ENCODE measurements at regions not wholly inside any gene's neighbourhood (a gene's known extent, or its start where the extent isn't known, plus 50 kb on each side); places are given as distances from the start of the nearest gene placed in this dataset.

DNA sequence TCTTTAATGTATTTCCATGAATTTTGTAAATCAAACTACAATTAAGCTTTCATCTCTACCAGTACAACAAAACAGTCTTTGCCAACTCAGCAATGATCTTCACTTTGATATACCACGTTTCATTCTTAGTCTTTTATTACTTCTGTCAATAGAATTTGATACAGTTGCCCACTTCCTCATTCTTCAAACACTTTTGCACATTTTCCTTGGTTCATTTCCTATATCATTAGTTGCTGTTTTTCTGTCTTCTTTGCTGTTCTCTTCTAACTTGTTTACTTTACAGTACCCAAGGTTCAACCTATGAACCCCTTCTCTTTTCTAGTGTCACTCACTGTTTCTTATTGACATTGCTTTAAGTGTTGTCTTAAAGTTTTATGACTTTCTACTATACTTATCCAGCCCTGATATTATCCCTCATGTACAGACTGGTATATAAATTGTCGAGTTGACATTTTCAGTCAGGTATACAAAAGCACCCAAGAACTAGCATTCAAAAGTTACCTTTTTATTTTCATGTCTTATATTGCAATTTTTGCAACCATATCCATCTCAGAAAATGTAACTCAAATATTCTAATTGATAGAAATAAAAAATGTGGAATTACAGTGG lies 903.1 kb downstream of the NSUN3 start:
- TF ChIP-seq, protein P1, sequence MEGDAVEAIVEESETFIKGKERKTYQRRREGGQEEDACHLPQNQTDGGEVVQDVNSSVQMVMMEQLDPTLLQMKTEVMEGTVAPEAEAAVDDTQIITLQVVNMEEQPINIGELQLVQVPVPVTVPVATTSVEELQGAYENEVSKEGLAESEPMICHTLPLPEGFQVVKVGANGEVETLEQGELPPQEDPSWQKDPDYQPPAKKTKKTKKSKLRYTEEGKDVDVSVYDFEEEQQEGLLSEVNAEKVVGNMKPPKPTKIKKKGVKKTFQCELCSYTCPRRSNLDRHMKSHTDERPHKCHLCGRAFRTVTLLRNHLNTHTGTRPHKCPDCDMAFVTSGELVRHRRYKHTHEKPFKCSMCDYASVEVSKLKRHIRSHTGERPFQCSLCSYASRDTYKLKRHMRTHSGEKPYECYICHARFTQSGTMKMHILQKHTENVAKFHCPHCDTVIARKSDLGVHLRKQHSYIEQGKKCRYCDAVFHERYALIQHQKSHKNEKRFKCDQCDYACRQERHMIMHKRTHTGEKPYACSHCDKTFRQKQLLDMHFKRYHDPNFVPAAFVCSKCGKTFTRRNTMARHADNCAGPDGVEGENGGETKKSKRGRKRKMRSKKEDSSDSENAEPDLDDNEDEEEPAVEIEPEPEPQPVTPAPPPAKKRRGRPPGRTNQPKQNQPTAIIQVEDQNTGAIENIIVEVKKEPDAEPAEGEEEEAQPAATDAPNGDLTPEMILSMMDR (IDR thresholded peaks at IDR 0.05), result no peak
- intact Hi-C loops (cut with DNase I), result no loop called here
- no peaks in the 10 kb centered on the region for H3K27me3 ChIP-seq (ENCODE audit: insufficient read depth in 3 of 3, low read length in 2 of 3)

DNA sequence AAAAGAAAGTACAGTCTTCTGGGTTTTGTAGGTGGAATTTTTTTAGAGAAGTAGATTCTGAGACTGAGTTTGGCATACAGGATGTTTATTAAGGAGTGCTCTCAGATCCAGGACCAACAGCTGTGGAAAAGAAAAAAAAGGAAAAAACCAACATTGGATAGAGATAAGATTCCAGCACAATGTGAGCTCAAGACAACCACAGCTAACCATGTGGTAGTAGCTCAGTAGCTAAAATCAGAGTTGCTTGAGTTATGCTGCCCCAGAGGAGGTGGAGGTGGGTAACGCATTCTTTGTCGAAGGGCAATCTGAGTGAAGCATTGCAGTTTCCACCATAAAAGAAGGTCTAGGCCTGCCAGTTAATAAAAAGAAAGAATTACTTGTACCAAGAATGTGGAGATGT lies 904.3 kb downstream of the NSUN3 start:
- H3K4me3 ChIP-seq, result no peak overlapping the region
- TF ChIP-seq, protein P1 (IDR thresholded peaks at IDR 0.05), result no peak
- H3K27me3 ChIP-seq (ENCODE audit: insufficient read depth in 3 of 3, low read length in 2 of 3), result peaks cover 0 to 2% (median 0%) of the 10 kb centered on the region in 3 donors
- no peak for DNase-seq
- H3K9me3 ChIP-seq, result peaks cover 12% of the 10 kb centered on the region
- WGBS, 3 donors, result 77 to 86% (median 85%) methylated on average over 2 of the region's 2 CpGs
- no peak for ATAC-seq
- intact Hi-C loops (cut with DNase I), result no loop called here
- no peak overlapping the region for H3K27ac ChIP-seq
- no peaks in the 10 kb centered on the region for H3K4me1 ChIP-seq
- no peaks in the 10 kb centered on the region for H3K36me3 ChIP-seq (ENCODE audit: insufficient read depth in 1 of 2, low read depth in 1 of 2)

More for the DNA sequence above, 903.1 kb downstream of the NSUN3 start:
- Histone ChIP-seq H3K4me1 (no peaks in the 10 kb centered on the region), H3K9me3 (peaks cover 12% of the 10 kb centered on the region), H3K27ac (no peak overlapping the region), H3K4me3 (no peak overlapping the region), H3K36me3 (ENCODE audit: insufficient read depth in 1 of 2, low read depth in 1 of 2) (no peaks in the 10 kb centered on the region)
- no peak for DNase-seq
- no peak for ATAC-seq
- 29 to 36% (median 36%) methylated on average over 2 of the region's 2 CpGs for WGBS, 3 donors

DNA sequence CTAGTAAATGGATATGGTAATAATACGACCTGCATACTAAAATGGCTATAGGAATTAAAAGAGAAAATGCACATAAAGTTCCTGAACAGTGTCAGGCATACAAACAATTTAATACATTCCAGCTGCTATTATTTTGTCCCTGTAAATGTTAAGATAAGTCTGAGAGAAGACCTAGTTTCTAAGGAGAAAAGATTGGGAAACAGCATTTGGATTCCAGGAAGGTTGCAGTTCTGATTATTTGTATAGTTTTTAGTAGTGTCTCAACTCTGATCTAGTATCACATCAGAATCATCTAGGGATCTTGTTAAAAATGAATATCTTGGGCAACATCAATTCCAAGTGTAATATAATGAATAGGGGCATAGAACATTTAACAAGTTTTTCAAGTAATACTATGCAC lies 905.7 kb downstream of the NSUN3 start:
- H3K9me3 ChIP-seq, result peaks cover 12% of the 10 kb centered on the region
- 59 to 77% (median 59%) methylated on average over 1 of the region's 1 CpG for WGBS, 3 donors
- H3K4me1 ChIP-seq, result no peaks in the 10 kb centered on the region
- no peak for ATAC-seq
- TF ChIP-seq, protein P1 (IDR thresholded peaks at IDR 0.05), result no peak
- no peak overlapping the region for H3K4me3 ChIP-seq
- peaks cover 0 to 2% (median 0%) of the 10 kb centered on the region in 3 donors for H3K27me3 ChIP-seq (ENCODE audit: insufficient read depth in 3 of 3, low read length in 2 of 3)
- DNase-seq, result no peak
- H3K36me3 ChIP-seq (ENCODE audit: insufficient read depth in 1 of 2, low read depth in 1 of 2), result no peaks in the 10 kb centered on the region
- intact Hi-C loops (cut with DNase I), result no loop called here
- H3K27ac ChIP-seq, result no peak overlapping the region

DNA sequence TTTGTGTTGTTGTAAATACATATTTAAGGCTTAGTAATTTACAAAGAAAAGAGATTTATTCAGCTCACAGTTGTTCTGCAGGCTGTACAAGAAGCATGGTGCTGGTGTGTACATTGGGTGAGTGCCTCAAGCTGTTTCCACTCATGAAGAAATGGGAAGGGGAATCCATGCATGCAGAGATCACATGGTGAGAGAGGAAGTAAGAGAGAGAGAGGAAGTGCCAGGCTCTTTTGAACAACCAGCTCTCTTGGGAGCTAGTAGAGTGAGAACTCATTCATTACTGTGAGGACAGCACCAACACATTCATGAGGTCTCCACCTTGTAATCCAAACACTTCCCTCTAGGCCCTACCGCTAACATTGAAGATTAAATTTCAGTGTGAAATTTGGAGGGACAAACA lies 909.2 kb downstream of the NSUN3 start:
- TF ChIP-seq, protein P1 (IDR thresholded peaks at IDR 0.05), result no peak
- 76 to 92% (median 92%) methylated on average over 1 of the region's 1 CpG for WGBS, 3 donors
- intact Hi-C loops (cut with DNase I), result no loop called here
- no peaks in the 10 kb centered on the region for H3K4me1 ChIP-seq
- ATAC-seq (no peak), DNase-seq (no peak)
- H3K9me3 ChIP-seq, result no peaks in the 10 kb centered on the region
- H3K27ac ChIP-seq, result no peak overlapping the region
- no peak overlapping the region for H3K4me3 ChIP-seq
- H3K36me3 ChIP-seq (ENCODE audit: insufficient read depth in 1 of 2, low read depth in 1 of 2), result no peaks in the 10 kb centered on the region
- H3K27me3 ChIP-seq (ENCODE audit: insufficient read depth in 3 of 3, low read length in 2 of 3), result peaks cover 0 to 2% (median 0%) of the 10 kb centered on the region in 3 donors

DNA sequence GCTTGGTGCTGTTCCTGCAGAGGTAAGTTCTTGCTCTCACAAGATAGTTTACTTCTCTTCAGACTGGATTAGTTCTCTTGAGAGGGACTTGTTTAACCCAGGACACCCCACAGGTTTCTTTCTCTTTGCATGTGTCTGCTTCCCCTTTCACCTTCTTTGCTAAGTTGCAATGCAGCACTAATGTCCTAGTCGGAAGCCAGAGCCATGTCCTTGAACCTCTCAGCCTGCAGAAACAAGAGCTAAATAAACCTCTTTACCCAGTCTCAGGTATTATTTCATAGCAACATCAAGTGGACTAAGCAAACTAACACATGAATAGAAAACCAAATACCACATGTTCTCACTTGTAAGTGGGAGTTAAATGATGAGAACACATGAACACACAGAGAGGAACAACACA lies 915.2 kb downstream of the NSUN3 start:
- H3K27ac ChIP-seq, result no peak overlapping the region
- H3K4me1 ChIP-seq, result no peaks in the 10 kb centered on the region
- DNase-seq (no peak), ATAC-seq (no peak)
- H3K9me3 ChIP-seq, result no peaks in the 10 kb centered on the region
- no peaks in the 10 kb centered on the region for H3K27me3 ChIP-seq (ENCODE audit: insufficient read depth in 3 of 3, low read length in 2 of 3)
- TF ChIP-seq, protein P1 (IDR thresholded peaks at IDR 0.05), result no peak
- H3K4me3 ChIP-seq, result no peak overlapping the region
- intact Hi-C loops (cut with DNase I), result no loop called here
- WGBS, 3 donors, result 71 to 91% (median 85%) methylated on average over 1 of the region's 1 CpG
- H3K36me3 ChIP-seq (ENCODE audit: insufficient read depth in 1 of 2, low read depth in 1 of 2), result no peaks in the 10 kb centered on the region
